ENCODE measurements at regions not wholly inside any gene's neighbourhood (a gene's known extent, or its start where the extent isn't known, plus 50 kb on each side); places are given as distances from the start of the nearest gene placed in this dataset.

- WGBS, 2 donors, result 83 to 87% methylated on average over 2 of the region's 2 CpGs
- Histone ChIP-seq H3K36me3 (ENCODE audit: control insufficient read depth in 4 of 4, insufficient read depth in 4 of 4, low read length in 4 of 4) (no peaks in the 10 kb centered on the region), H3K27ac (ENCODE audit: low read depth in 1 of 2, low read length in 1 of 2) (no peak overlapping the region), H3K9me3 (ENCODE audit: control insufficient read depth in 4 of 4, insufficient read depth in 3 of 4, low read length in 3 of 4) (peaks cover 0 to 11% (median 2%) of the 10 kb centered on the region in 4 donors), H3K27me3 (ENCODE audit: control insufficient read depth in 3 of 3, insufficient read depth in 3 of 3, low read length in 2 of 3) (peaks cover 0 to 4% (median 0%) of the 10 kb centered on the region in 3 donors), H3K9ac (ENCODE audit: insufficient read depth in 1 of 2, low read length in 2 of 2) (no peak overlapping the region), H3K4me3 (no peak overlapping the region), H3K4me1 (ENCODE audit: control insufficient read depth in 5 of 5, insufficient read depth in 5 of 5, low read length in 5 of 5) (no peaks in the 10 kb centered on the region)
- ATAC-seq (ENCODE audit: insufficient read depth, low FRiP score), result no peak
- no peak for DNase-seq
- TF ChIP-seq CTCF (IDR thresholded peaks at IDR 0.05; ENCODE audit: control extremely low read depth, extremely low read depth), result no peak
Observed at GRCh38 chr12:118709946-118710345, 271.4 kb upstream of the SRRM4 start.

GRCh38 chr12:118711185-118711584, 270.2 kb upstream of the SRRM4 start:
- WGBS, 2 donors, result 58 to 68% methylated on average over 1 of the region's 1 CpG
- H3K27me3 ChIP-seq (ENCODE audit: control insufficient read depth in 3 of 3, insufficient read depth in 3 of 3, low read length in 2 of 3), result peaks cover 0 to 4% (median 0%) of the 10 kb centered on the region in 3 donors
- no peak overlapping the region for H3K9ac ChIP-seq (ENCODE audit: insufficient read depth in 1 of 2, low read length in 2 of 2)
- H3K4me3 ChIP-seq, result no peak overlapping the region
- DNase-seq (no peak), ATAC-seq (ENCODE audit: insufficient read depth, low FRiP score) (no peak)
- TF ChIP-seq CTCF (IDR thresholded peaks at IDR 0.05; ENCODE audit: control extremely low read depth, extremely low read depth), result no peak
- H3K4me1 ChIP-seq (ENCODE audit: control insufficient read depth in 5 of 5, insufficient read depth in 5 of 5, low read length in 5 of 5), result no peaks in the 10 kb centered on the region
- H3K36me3 ChIP-seq (ENCODE audit: control insufficient read depth in 4 of 4, insufficient read depth in 4 of 4, low read length in 4 of 4), result no peaks in the 10 kb centered on the region
- H3K9me3 ChIP-seq (ENCODE audit: control insufficient read depth in 4 of 4, insufficient read depth in 3 of 4, low read length in 3 of 4), result peaks cover 0 to 9% (median 2%) of the 10 kb centered on the region in 4 donors
- no peak overlapping the region for H3K27ac ChIP-seq (ENCODE audit: low read depth in 1 of 2, low read length in 1 of 2)

GRCh38 chr12:118714051-118714460, 267.3 kb upstream of the SRRM4 start:
- Histone ChIP-seq H3K9me3 (ENCODE audit: control insufficient read depth in 4 of 4, insufficient read depth in 3 of 4, low read length in 3 of 4) (peaks cover 0 to 2% (median 0%) of the 10 kb centered on the region in 4 donors), H3K27ac (ENCODE audit: low read depth in 1 of 2, low read length in 1 of 2) (no peak overlapping the region), H3K9ac (ENCODE audit: insufficient read depth in 1 of 2, low read length in 2 of 2) (no peak overlapping the region), H3K4me3 (no peak overlapping the region), H3K4me1 (ENCODE audit: control insufficient read depth in 5 of 5, insufficient read depth in 5 of 5, low read length in 5 of 5) (no peaks in the 10 kb centered on the region), H3K27me3 (ENCODE audit: control insufficient read depth in 3 of 3, insufficient read depth in 3 of 3, low read length in 2 of 3) (peaks cover 0 to 4% (median 0%) of the 10 kb centered on the region in 3 donors), H3K36me3 (ENCODE audit: control insufficient read depth in 4 of 4, insufficient read depth in 4 of 4, low read length in 4 of 4) (no peaks in the 10 kb centered on the region)
- DNase-seq, result peak in 2 of 3 donors; percentile 1 to 5
- 10 to 14% methylated on average over 5 of the region's 5 CpGs for WGBS, 2 donors
- TF ChIP-seq CTCF (IDR thresholded peaks at IDR 0.05; ENCODE audit: control extremely low read depth, extremely low read depth), result no peak
- no peak for ATAC-seq (ENCODE audit: insufficient read depth, low FRiP score)

GRCh38 chr12:118714500-118714899, 266.8 kb upstream of the SRRM4 start:
- 44 to 48% methylated on average over 4 of the region's 4 CpGs for WGBS, 2 donors
- H3K36me3 ChIP-seq (ENCODE audit: control insufficient read depth in 4 of 4, insufficient read depth in 4 of 4, low read length in 4 of 4), result no peaks in the 10 kb centered on the region
- DNase-seq, result no peak
- no peaks in the 10 kb centered on the region for H3K4me1 ChIP-seq (ENCODE audit: control insufficient read depth in 5 of 5, insufficient read depth in 5 of 5, low read length in 5 of 5)
- no peak for ATAC-seq (ENCODE audit: insufficient read depth, low FRiP score)
- H3K9ac ChIP-seq (ENCODE audit: insufficient read depth in 1 of 2, low read length in 2 of 2), result no peak overlapping the region
- peaks cover 0 to 4% (median 0%) of the 10 kb centered on the region in 3 donors for H3K27me3 ChIP-seq (ENCODE audit: control insufficient read depth in 3 of 3, insufficient read depth in 3 of 3, low read length in 2 of 3)
- TF ChIP-seq CTCF (IDR thresholded peaks at IDR 0.05; ENCODE audit: control extremely low read depth, extremely low read depth), result no peak
- peaks cover 0 to 2% (median 0%) of the 10 kb centered on the region in 4 donors for H3K9me3 ChIP-seq (ENCODE audit: control insufficient read depth in 4 of 4, insufficient read depth in 3 of 4, low read length in 3 of 4)
- no peak overlapping the region for H3K27ac ChIP-seq (ENCODE audit: low read depth in 1 of 2, low read length in 1 of 2)
- no peak overlapping the region for H3K4me3 ChIP-seq

Data from lung (tissue), 11 donors.